Astrocyte (in vitro differentiated cells and primary cell): ENCODE measurements at regions not wholly inside any gene's neighbourhood (a gene's known extent, or its start where the extent isn't known, plus 50 kb on each side); places are given as distances from the start of the nearest gene placed in this dataset.

ENCODE experiments used
- EZH2 ChIP-seq: IDR thresholded peaks from 2 replicates; pipeline ENCODE4 v1.6.1; 2012; ENCODE audit warnings: mild to moderate bottlenecking, low read length, inconsistent platforms; ENCODE audit not compliant: insufficient read depth
- TF ChIP-seq, protein P1 (sequence below): IDR thresholded peaks from 2 replicates; pipeline ENCODE4 v1.5.1; 2011; ENCODE audit warnings: low read depth, mild to moderate bottlenecking, inconsistent platforms, low read length, moderate library complexity; ENCODE audit not compliant: insufficient read depth

- TF ChIP-seq, protein P1, sequence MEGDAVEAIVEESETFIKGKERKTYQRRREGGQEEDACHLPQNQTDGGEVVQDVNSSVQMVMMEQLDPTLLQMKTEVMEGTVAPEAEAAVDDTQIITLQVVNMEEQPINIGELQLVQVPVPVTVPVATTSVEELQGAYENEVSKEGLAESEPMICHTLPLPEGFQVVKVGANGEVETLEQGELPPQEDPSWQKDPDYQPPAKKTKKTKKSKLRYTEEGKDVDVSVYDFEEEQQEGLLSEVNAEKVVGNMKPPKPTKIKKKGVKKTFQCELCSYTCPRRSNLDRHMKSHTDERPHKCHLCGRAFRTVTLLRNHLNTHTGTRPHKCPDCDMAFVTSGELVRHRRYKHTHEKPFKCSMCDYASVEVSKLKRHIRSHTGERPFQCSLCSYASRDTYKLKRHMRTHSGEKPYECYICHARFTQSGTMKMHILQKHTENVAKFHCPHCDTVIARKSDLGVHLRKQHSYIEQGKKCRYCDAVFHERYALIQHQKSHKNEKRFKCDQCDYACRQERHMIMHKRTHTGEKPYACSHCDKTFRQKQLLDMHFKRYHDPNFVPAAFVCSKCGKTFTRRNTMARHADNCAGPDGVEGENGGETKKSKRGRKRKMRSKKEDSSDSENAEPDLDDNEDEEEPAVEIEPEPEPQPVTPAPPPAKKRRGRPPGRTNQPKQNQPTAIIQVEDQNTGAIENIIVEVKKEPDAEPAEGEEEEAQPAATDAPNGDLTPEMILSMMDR: no peak
- TF ChIP-seq EZH2: no peak
Measured at GRCh38 chr13:81697826-81698225, 1356.9 kb upstream of the SPRY2 start.
